Loucy (cell line): ENCODE measurements at regions not wholly inside any gene's neighbourhood (a gene's known extent, or its start where the extent isn't known, plus 50 kb on each side); places are given as distances from the start of the nearest gene placed in this dataset.

Experiments used
- EZH2phosphoT487 ChIP-seq: fragments of 200-600 bp; IDR thresholded peaks from 2 replicates; pipeline ENCODE4 v1.6.1; 2018; ENCODE audit warnings: antibody characterized with exemption, mild to moderate bottlenecking, moderate library complexity, borderline replicate concordance
- TF ChIP-seq, protein P1 (sequence below): fragments of 200-600 bp; sonication (generic); conservative IDR thresholded peaks from 2 replicates; pipeline ENCODE4 v1.5.1; 2014; ENCODE audit warnings: mild to moderate bottlenecking, antibody characterized with exemption, low read length

GRCh38 chr13:104920091-104920490 is 1615.4 kb downstream of the EFNB2 start:
- TF ChIP-seq, protein P1, sequence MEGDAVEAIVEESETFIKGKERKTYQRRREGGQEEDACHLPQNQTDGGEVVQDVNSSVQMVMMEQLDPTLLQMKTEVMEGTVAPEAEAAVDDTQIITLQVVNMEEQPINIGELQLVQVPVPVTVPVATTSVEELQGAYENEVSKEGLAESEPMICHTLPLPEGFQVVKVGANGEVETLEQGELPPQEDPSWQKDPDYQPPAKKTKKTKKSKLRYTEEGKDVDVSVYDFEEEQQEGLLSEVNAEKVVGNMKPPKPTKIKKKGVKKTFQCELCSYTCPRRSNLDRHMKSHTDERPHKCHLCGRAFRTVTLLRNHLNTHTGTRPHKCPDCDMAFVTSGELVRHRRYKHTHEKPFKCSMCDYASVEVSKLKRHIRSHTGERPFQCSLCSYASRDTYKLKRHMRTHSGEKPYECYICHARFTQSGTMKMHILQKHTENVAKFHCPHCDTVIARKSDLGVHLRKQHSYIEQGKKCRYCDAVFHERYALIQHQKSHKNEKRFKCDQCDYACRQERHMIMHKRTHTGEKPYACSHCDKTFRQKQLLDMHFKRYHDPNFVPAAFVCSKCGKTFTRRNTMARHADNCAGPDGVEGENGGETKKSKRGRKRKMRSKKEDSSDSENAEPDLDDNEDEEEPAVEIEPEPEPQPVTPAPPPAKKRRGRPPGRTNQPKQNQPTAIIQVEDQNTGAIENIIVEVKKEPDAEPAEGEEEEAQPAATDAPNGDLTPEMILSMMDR: no peak
- TF ChIP-seq EZH2phosphoT487: no peak
